Glutamatergic neuron (in vitro differentiated cells): ENCODE measurements at regions not wholly inside any gene's neighbourhood (a gene's known extent, or its start where the extent isn't known, plus 50 kb on each side); places are given as distances from the start of the nearest gene placed in this dataset.

Experiments
- DNase-seq: peaks from one replicate; pipeline ENCODE4 v3.0.0; 2022
- H3K27ac Mint-ChIP-seq: one replicate; pipeline ENCODE4 v1.8.0; 2020; ENCODE audit warnings: mild to moderate bottlenecking, mixed read lengths, inconsistent platforms; ENCODE audit not compliant: unreplicated experiment
- H3K27me3 Mint-ChIP-seq: one replicate; pipeline ENCODE4 v1.8.0; 2020; ENCODE audit warnings: mild to moderate bottlenecking, moderate library complexity, mixed read lengths, inconsistent platforms; ENCODE audit not compliant: unreplicated experiment
- H3K36me3 Mint-ChIP-seq: one replicate; pipeline ENCODE4 v1.8.0; 2020; ENCODE audit warnings: mild to moderate bottlenecking, mixed read lengths, inconsistent platforms; ENCODE audit not compliant: unreplicated experiment
- H3K4me1 Mint-ChIP-seq: one replicate; pipeline ENCODE4 v1.8.0; 2020; ENCODE audit warnings: mild to moderate bottlenecking, low read depth, mixed read lengths, inconsistent platforms; ENCODE audit not compliant: unreplicated experiment
- H3K4me3 Mint-ChIP-seq: one replicate; pipeline ENCODE4 v1.8.0; 2020; ENCODE audit warnings: mild to moderate bottlenecking, mixed read lengths, inconsistent platforms; ENCODE audit not compliant: unreplicated experiment
- H3K9me3 Mint-ChIP-seq: one replicate; pipeline ENCODE4 v1.8.0; 2020; ENCODE audit warnings: mild to moderate bottlenecking, moderate library complexity, mixed read lengths, inconsistent platforms; ENCODE audit not compliant: unreplicated experiment
- CTCF ChIP-seq: fragments of 200-600 bp; sonication (generic); IDR thresholded peaks from one replicate; pipeline ENCODE4 v1.5.0; 2021; ENCODE audit not compliant: partially characterized antibody, unreplicated experiment

DNA sequence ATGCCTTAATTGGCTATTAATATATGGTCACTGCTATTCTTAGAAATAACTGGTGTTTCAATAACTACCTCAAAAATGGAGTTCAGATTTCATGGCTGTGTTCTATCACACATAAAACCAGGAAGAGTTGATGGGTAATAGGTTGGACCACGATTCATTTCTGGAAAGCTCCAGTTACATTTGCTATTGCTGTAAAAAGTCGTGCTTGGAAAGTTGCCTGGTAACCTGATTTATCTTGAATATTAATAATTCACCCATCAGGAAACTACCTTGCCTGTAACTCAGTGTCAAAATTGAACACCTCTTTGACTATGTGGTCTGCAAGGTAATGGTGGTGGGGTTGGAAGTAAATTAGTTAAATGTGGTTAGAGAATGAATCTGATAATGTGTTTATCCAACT, 104.7 kb upstream of the IFNG-AS1 start:
- H3K27me3 Mint-ChIP-seq, result peaks cover 2% of the 10 kb centered on the region
- no peaks in the 10 kb centered on the region for H3K9me3 Mint-ChIP-seq
- DNase-seq, result no peak
- H3K4me1 Mint-ChIP-seq, result no peaks in the 10 kb centered on the region
- no peak for TF ChIP-seq CTCF
- no peaks in the 10 kb centered on the region for H3K36me3 Mint-ChIP-seq
- H3K4me3 Mint-ChIP-seq, result no peak overlapping the region
- H3K27ac Mint-ChIP-seq, result no peak overlapping the region

- Mint-ChIP-seq H3K4me1 (no peaks in the 10 kb centered on the region), H3K4me3 (no peak overlapping the region), H3K9me3 (peaks cover under 1% of the 10 kb centered on the region), H3K27me3 (peaks cover 2% of the 10 kb centered on the region), H3K36me3 (no peaks in the 10 kb centered on the region), H3K27ac (no peak overlapping the region)
- DNase-seq, result no peak
- no peak for TF ChIP-seq CTCF
These were observed 103.7 kb upstream of the IFNG-AS1 start for GRCh38 chr12:67885375-67886169.

DNA sequence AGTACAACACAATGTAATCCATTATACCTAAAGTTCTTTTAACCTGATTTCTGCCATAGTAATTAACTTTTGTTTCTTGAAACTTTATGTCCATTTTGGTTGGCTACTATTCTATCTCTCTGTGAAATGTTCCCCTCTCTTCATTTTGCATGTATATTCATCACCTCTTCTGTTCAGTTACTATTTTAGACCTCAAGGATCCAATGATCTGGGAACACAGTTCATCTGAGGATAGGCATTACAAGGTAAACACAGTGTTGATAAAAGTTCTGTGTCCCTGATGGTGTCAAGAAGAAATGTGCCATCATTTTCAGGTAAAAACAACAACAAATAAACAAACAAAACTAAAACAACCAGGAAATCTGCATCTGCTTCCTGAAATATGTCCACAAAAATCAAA, 102.2 kb upstream of the IFNG-AS1 start:
- no peak for DNase-seq
- Mint-ChIP-seq H3K4me1 (peaks cover 8% of the 10 kb centered on the region), H3K9me3 (peaks cover 5% of the 10 kb centered on the region), H3K27me3 (peaks cover 6% of the 10 kb centered on the region), H3K36me3 (no peaks in the 10 kb centered on the region), H3K4me3 (no peak overlapping the region), H3K27ac (no peak overlapping the region)
- no peak for TF ChIP-seq CTCF

- TF ChIP-seq CTCF, result no peak
- peaks cover 13% of the 10 kb centered on the region for H3K4me1 Mint-ChIP-seq
- no peaks in the 10 kb centered on the region for H3K36me3 Mint-ChIP-seq
- no peak for DNase-seq
- H3K27me3 Mint-ChIP-seq, result peaks cover 6% of the 10 kb centered on the region
- no peak overlapping the region for H3K27ac Mint-ChIP-seq
- no peak overlapping the region for H3K4me3 Mint-ChIP-seq
- peaks cover 5% of the 10 kb centered on the region for H3K9me3 Mint-ChIP-seq
These were observed 99.3 kb upstream of the IFNG-AS1 start for GRCh38 chr12:67889931-67890330.

DNA sequence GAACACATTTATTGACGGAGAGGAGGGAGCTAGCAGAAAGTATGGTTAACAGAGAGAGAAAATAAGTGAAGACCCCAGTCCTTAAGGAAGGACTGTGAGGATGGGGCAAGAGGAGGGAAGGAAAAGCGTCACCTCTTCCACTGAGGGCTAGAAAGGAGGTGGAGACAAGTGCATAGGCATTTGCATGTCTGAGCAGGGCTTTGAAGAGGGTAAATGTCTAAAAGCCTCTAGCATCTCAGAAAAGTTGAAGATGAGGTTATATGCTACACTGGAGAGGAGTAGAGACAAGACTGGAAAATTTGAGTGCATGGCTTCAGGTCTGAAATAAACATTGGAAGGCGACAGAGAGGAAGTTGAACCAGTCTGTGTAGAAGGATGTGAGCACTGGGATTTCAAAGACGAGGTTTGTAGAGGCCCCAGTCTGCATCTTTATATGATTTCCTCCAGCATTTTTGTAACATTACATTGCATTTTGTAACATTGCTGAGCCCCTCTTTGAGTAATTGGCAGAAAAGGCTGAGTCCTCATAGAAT, 98.5 kb upstream of the IFNG-AS1 start:
- no peak for DNase-seq
- Mint-ChIP-seq H3K27ac (no peak overlapping the region), H3K9me3 (peaks cover 5% of the 10 kb centered on the region), H3K27me3 (peaks cover 6% of the 10 kb centered on the region), H3K36me3 (no peaks in the 10 kb centered on the region), H3K4me1 (peaks cover 13% of the 10 kb centered on the region), H3K4me3 (no peak overlapping the region)
- TF ChIP-seq CTCF, result no peak
